Ascending aorta (tissue), 2 donors: ENCODE measurements at regions not wholly inside any gene's neighbourhood (a gene's known extent, or its start where the extent isn't known, plus 50 kb on each side); places are given as distances from the start of the nearest gene placed in this dataset.

Experiments used
- DNase-seq, 2 donors: peaks; one replicate each; pipeline ENCODE4 v3.0.0-alpha.2; 2019; ENCODE audit warnings: low spot score in 2 of 2
- H3K27ac ChIP-seq, 2 donors: fragments of 200-600 bp; sonication (generic); one replicate each; pipeline ENCODE4 v1.5.1; 2016 to 2017; ENCODE audit warnings: mild to moderate bottlenecking in 1 of 2
- H3K27me3 ChIP-seq: fragments of 200-600 bp; sonication (generic); one replicate; pipeline ENCODE4 v1.5.1; 2017
- H3K36me3 ChIP-seq, 2 donors: fragments of 200-600 bp; sonication (generic); one replicate each; pipeline ENCODE4 v1.5.1; 2016
- H3K4me1 ChIP-seq, 2 donors: fragments of 200-600 bp; sonication (generic); one replicate each; pipeline ENCODE4 v1.5.1; 2016 to 2017; ENCODE audit warnings: mild to moderate bottlenecking in 1 of 2
- H3K4me3 ChIP-seq, 2 donors: fragments of 200-600 bp; sonication (generic); one replicate each; pipeline ENCODE4 v1.5.1; 2016 to 2017; ENCODE audit warnings: mild to moderate bottlenecking in 1 of 2
- H3K9me3 ChIP-seq, 2 donors: fragments of 200-600 bp; sonication (generic); one replicate each; pipeline ENCODE4 v1.5.1; 2016
- CTCF ChIP-seq, 3 experiments: fragments of 200-600 bp in 2 of 3; fragments of 450-650 bp in 1 of 3; sonication (generic) in 2 of 3; IDR thresholded peaks; one replicate each; pipeline ENCODE4 v1.5.1; 2016 to 2019; ENCODE audit warnings: antibody characterized with exemption in 3 of 3, mild to moderate bottlenecking in 1 of 3, moderate library complexity in 1 of 3
- intact Hi-C: fragments of 100-400 bp; cut with DNase I; formaldehyde crosslinking; loops from one replicate; pipeline ENCODE4 v1.15.1; 2023

DNA sequence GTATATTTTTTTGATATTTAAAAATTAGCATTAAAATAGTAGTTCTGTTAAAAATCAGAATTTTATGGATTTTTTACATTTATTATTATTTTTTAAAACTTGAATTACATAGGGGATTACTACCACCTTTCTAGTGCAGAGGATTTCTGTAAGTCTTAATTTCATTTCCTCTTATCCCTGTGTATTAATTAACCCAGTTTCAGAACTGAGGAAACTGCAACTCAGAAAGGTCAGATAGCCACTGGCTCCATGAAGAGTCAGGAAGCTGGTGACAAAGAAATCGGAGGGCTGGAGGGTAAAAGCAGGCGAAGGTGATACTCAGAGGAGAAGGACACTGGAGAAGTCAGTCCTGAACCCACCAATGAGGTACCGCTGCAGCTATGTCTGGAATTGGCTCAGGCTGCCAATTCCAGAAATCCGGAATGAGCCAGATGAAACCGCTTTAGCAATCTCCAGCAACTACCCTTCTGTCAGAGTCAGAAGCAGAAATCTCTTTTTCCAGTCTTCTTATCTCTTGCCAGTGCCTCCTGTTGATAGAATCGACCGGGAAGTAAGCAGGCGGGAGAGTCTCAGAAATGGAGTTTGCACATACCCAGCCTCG, 308.5 kb downstream of the SV2B start:
- no peaks in the 10 kb centered on the region for H3K27me3 ChIP-seq
- no peak for TF ChIP-seq CTCF (IDR thresholded peaks at IDR 0.05)
- H3K9me3 ChIP-seq: no peaks in the 10 kb centered on the region
- intact Hi-C loops: no loop called here
- peaks cover 0 to 2% of the 10 kb centered on the region in 2 donors for H3K4me1 ChIP-seq
- H3K4me3 ChIP-seq: peak overlapping the region in 1 of 2 donors; percentile 17
- DNase-seq: no peak
- H3K36me3 ChIP-seq: no peaks in the 10 kb centered on the region
- no peak overlapping the region for H3K27ac ChIP-seq

DNA sequence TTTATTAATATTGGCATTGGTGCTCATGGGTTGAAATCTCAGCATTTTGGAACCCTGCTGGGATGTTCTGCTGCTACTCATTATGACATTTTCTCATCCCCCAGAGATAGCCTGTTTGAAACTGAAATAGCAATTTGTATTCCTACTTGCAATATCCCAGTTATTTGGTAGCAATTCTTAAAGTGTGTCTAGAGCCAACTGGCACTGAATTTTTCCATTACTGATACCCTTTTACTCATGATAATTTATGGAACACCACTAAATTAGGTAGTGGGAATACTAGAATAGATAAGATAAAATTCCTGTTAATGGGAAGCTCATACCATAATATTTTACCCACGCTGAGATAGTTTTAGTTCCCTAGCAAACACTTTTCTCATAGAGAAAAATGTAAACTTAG, 309.3 kb downstream of the SV2B start:
- intact Hi-C loops: no loop called here
- Histone ChIP-seq H3K27me3 (no peaks in the 10 kb centered on the region), H3K4me1 (peaks cover 0 to 2% of the 10 kb centered on the region in 2 donors), H3K4me3 (no peak overlapping the region), H3K27ac (no peak overlapping the region), H3K9me3 (no peaks in the 10 kb centered on the region), H3K36me3 (no peaks in the 10 kb centered on the region)
- DNase-seq: no peak
- TF ChIP-seq CTCF (IDR thresholded peaks at IDR 0.05): no peak

DNA sequence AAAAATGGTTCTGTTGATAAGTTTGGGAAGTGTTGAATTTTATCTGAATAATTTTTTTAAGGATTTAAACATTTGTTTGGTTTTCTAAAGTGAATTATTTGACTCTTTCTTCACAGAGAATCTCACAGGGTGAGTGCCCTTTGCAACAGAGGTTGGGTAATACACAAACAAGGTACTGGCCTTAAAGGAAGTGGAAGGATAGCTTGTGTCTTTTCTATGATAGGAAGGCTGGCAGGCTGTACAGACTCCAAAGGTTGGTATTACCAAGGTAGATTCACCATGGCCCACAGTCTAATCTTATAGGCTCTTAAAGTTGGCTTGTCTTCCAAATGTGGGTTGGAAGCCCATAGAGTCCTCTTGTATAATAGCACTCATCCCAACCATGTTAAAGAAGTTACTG, 311.5 kb downstream of the SV2B start:
- Histone ChIP-seq H3K36me3 (no peaks in the 10 kb centered on the region), H3K4me1 (peaks cover 0 to 2% of the 10 kb centered on the region in 2 donors), H3K27me3 (no peaks in the 10 kb centered on the region), H3K9me3 (no peaks in the 10 kb centered on the region), H3K4me3 (no peak overlapping the region), H3K27ac (no peak overlapping the region)
- intact Hi-C loops: no loop called here
- TF ChIP-seq CTCF (IDR thresholded peaks at IDR 0.05): no peak
- no peak for DNase-seq

DNA sequence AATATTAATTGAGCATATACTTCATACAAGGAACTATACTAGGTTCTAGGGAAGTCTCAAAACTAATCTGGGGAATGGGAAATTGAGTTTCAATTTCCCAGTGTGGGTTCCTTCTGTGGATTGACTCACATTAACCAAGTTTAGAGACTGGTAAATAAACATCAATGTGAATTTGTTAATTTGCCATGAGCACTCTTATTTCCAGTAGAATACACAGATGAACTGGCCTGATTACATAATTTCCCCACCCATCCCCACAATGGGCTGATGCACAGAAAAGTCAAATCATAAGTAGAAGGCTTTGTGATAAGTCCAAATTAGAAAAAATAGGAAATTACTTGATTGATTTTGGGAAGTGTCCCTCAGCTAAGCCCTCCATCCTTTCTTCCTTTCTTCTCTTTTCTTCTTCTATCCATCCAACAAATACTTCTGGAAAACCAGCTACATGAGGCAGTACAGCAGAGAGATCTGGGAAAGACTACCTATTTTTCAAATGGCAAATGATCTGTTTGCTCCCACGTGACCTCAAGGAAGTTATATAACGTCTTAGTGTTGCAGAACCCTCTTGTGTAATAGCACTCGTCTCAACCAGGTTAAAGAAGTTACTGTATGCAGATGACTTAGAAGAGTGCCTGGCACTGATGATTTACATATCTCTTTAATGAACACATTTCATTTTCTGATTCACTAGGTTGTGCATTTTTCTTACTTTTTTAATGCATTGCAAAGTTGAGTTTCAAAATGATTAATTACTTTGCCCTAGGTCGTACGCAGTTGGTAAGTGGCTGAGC, 312.3 kb downstream of the SV2B start:
- Histone ChIP-seq H3K4me1 (peaks cover 0 to 2% of the 10 kb centered on the region in 2 donors), H3K27ac (no peak overlapping the region), H3K9me3 (no peaks in the 10 kb centered on the region), H3K36me3 (no peaks in the 10 kb centered on the region), H3K27me3 (no peaks in the 10 kb centered on the region), H3K4me3 (no peak overlapping the region)
- intact Hi-C loops: no loop called here
- no peak for TF ChIP-seq CTCF (IDR thresholded peaks at IDR 0.05)
- no peak for DNase-seq

- Histone ChIP-seq H3K4me1 (peaks cover 0 to 2% of the 10 kb centered on the region in 2 donors), H3K36me3 (no peaks in the 10 kb centered on the region), H3K27ac (no peak overlapping the region), H3K27me3 (no peaks in the 10 kb centered on the region), H3K4me3 (no peak overlapping the region), H3K9me3 (no peaks in the 10 kb centered on the region)
- no peak for TF ChIP-seq CTCF (IDR thresholded peaks at IDR 0.05)
- intact Hi-C loops: no loop called here
- DNase-seq: no peak
These were observed 313.1 kb downstream of the SV2B start for GRCh38 chr15:91413142-91413541.
